Naive B cell (primary cell): ENCODE measurements at regions not wholly inside any gene's neighbourhood (a gene's known extent, or its start where the extent isn't known, plus 50 kb on each side); places are given as distances from the start of the nearest gene placed in this dataset.
"Not testable (repeated sequence)": the region's sequence is repeated elsewhere in the genome, so short reads cannot be mapped to it uniquely, and the experiment has no call there.

Experiments used
- ATAC-seq, 2 donors: fragments of 150-1000 bp; cut with Tn5 transposase; 2 replicates each; pipeline ENCODE4 v1.10.0; 2021; ENCODE audit warnings: low read depth in 2 of 2, mild to moderate bottlenecking in 2 of 2, moderate library complexity in 2 of 2
- DNase-seq: peaks from one replicate; pipeline ENCODE4 v3.0.0; 2022
- H3K27ac Mint-ChIP-seq, 6 donors: one replicate each; pipeline ENCODE4 v1.8.0; 2020 to 2022; ENCODE audit warnings: mild to moderate bottlenecking in 6 of 6, mixed read lengths in 6 of 6, moderate library complexity in 5 of 6, inconsistent platforms in 2 of 6
- H3K27me3 Mint-ChIP-seq, 3 donors: one replicate each; pipeline ENCODE4 v1.8.0; 2021 to 2022; ENCODE audit warnings: mixed read lengths in 3 of 3, mild to moderate bottlenecking in 1 of 3
- H3K36me3 Mint-ChIP-seq, 2 donors: one replicate each; pipeline ENCODE4 v1.8.0; 2020 to 2022; ENCODE audit warnings: mixed read lengths in 2 of 2, inconsistent platforms in 1 of 2, mild to moderate bottlenecking in 1 of 2
- H3K4me1 Mint-ChIP-seq, 3 donors: one replicate each; pipeline ENCODE4 v1.8.0; 2020 to 2022; ENCODE audit warnings: mixed read lengths in 3 of 3, inconsistent platforms in 1 of 3, mild to moderate bottlenecking in 1 of 3, moderate library complexity in 1 of 3
- H3K4me3 Mint-ChIP-seq, 8 donors: one replicate each; pipeline ENCODE4 v1.8.0; 2020 to 2022; ENCODE audit warnings: mild to moderate bottlenecking in 8 of 8, mixed read lengths in 8 of 8, moderate library complexity in 8 of 8, inconsistent platforms in 2 of 8
- H3K9me3 Mint-ChIP-seq, 7 donors: one replicate each; pipeline ENCODE4 v1.8.0; 2020 to 2022; ENCODE audit warnings: mixed read lengths in 7 of 7, mild to moderate bottlenecking in 5 of 7, inconsistent platforms in 2 of 7, moderate library complexity in 1 of 7

DNA sequence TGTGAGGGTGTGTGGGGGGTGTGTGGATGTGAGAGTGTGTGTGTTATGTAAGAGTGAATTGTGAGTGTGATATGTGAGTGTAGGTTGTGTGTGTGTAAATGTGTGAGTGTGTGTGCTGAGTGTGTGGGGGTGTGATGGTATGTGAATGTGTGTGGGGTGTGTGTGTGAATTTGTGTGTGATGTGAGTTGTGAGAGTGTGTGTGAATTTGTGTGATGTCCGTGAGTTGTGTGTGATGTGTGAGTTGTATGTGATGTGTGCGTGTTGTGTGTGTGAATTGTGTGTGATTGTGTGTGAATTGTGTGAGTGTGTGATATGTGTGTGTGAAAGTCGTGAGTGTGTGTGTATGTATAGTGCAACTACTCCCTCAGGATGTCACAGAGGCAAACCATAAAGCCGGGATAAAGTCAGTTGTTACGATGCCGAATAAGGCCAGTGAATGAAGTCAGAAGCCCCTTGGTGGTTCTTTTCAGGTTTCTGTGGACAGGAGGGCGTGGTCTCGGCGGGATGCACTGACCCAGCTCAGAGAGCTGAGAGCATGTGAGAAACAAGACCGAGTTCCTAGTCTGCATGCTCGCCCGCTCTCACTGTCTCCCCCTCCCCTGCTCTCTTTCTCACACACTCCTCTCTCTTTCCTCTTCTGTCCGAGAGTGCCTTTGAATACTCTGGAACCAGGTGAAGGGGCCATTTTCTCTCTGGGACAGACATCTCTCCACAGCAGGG is 71.8 kb upstream of the MAX start:
- Mint-ChIP-seq H3K27ac (peak overlapping the region in 3 of 6 donors; percentile 39 to 65 (median 42)), H3K27me3 (no peaks in the 10 kb centered on the region), H3K36me3 (no peaks in the 10 kb centered on the region), H3K9me3 (no peaks in the 10 kb centered on the region), H3K4me1 (peaks cover 17 to 34% (median 31%) of the 10 kb centered on the region in 3 donors), H3K4me3 (peak overlapping the region in 1 of 8 donors; percentile 47)
- ATAC-seq (no peak), DNase-seq (no peak)

DNA sequence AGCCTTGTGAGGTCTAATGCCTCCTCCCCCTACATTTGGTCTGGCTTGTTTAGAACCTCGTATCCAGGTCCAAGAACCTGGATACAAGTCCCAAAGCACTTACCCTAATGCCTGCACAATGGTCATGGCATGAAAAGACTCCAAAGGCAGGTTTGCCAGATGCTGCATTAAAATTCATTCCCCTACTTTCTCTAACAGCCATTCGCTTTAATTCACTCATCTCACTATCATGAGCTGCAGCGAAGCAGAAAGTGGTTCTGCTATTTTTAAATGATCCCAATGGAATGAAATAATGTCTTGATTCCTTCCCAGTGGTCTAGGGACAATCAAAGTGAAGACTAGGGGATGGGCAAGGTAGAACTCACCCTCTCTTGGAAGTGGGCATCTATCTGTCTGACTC is 72.5 kb upstream of the MAX start:
- ATAC-seq, result no peak
- no peak for DNase-seq
- peak overlapping the region in 1 of 8 donors; percentile 47 for H3K4me3 Mint-ChIP-seq
- H3K27me3 Mint-ChIP-seq, result no peaks in the 10 kb centered on the region
- H3K9me3 Mint-ChIP-seq, result no peaks in the 10 kb centered on the region
- H3K36me3 Mint-ChIP-seq, result no peaks in the 10 kb centered on the region
- H3K4me1 Mint-ChIP-seq, result peaks cover 23 to 40% (median 34%) of the 10 kb centered on the region in 3 donors
- H3K27ac Mint-ChIP-seq, result peak overlapping the region in 4 of 6 donors; percentile 21 to 42 (median 30)

DNA sequence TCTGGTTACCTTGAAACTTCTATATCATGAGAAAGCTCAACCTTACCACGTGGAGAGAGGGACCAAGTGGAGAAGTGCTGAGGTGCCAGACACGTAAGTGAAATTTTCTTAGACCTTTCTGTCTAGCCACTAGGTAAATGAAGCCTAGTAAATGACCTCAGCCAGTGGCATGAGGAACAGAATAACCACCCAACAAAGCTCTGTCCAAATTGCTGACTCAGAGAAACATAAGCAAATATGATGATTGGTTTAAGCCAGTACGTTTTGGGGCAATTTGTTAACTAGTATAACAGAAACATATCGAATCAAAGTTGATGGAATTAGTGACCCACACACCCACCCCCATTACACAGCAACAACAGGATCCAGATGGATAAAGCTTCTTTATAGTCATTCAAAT is 75.2 kb upstream of the MAX start:
- peak overlapping the region in 2 of 6 donors; percentile 21 to 46 for H3K27ac Mint-ChIP-seq
- H3K27me3 Mint-ChIP-seq, result no peaks in the 10 kb centered on the region

DNA sequence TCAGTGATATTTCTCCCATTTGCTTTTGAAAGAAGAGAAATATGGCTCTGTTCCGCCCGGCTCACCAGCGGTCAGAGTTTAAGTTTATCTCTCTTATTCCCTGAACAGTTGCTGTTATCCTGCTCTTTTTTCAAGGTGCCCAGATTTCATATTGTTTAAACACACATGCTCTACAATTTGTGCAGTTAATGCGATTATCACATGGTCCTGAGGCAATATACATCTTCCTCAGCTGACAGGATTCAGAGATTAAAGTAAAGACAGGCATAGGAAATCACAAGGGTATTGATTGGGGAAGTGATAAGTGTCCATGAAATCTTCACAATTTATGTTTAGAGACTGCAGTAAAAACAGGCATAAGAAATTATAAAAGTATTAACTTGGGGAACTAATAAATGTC is 76.9 kb upstream of the MAX start:
- peaks cover 10% of the 10 kb centered on the region in 2 donors for H3K36me3 Mint-ChIP-seq
- not testable (repeated sequence) for ATAC-seq, DNase-seq, H3K27me3 Mint-ChIP-seq, H3K4me3 Mint-ChIP-seq
- H3K9me3 Mint-ChIP-seq, result peaks cover 2 to 18% (median 10%) of the 10 kb centered on the region in 7 donors
- H3K4me1 Mint-ChIP-seq, result peaks cover 16 to 30% (median 23%) of the 10 kb centered on the region in 3 donors
- H3K27ac Mint-ChIP-seq, result peak overlapping the region in 1 of 6 donors; percentile 68

More for the DNA sequence above, 75.2 kb upstream of the MAX start:
- ATAC-seq (no peak), DNase-seq (no peak)
- peaks cover 4 to 8% of the 10 kb centered on the region in 2 donors for H3K36me3 Mint-ChIP-seq
- peaks cover under 1 to 12% (median 6%) of the 10 kb centered on the region in 7 donors for H3K9me3 Mint-ChIP-seq
- no peak overlapping the region for H3K4me3 Mint-ChIP-seq
- peaks cover 22 to 36% (median 26%) of the 10 kb centered on the region in 3 donors for H3K4me1 Mint-ChIP-seq

DNA sequence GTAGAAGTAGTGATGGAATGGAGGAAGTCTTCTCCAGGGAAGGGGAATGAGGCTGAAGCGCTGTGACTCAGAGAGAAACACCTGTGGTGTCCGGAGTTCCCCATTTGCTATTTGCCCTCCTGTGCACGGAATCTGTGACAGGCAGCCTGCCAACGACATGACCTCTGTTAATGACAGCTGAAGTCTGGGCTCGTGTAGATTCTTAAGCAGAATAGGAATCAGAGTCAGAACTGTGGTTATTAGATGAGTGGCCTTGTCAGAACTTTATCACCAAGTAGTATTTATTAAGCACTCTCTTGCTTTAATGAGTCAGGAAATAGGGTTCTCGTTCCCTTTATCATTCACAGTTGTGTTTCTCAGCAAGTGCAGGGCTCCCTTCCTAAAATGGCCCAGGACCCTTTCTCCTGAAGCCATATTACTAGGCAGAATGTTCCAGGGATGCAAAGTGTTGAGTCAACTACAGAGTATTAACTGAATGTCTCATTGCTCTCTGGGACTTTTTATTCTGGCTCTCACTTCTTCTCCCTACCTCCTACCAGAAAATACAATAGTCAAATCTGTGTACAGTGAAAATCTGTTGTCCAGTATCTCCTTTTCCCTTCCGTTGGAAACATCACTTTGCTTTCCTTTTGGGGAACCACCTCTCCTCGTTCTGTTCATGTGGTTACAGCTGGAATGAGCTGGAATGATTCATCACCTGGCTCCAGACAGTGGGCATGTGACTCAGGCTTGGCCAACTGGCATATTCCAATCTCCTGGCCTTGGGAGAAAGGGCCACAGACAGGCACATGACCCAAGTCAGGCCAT is 77.8 kb upstream of the MAX start:
- Mint-ChIP-seq H3K36me3 (peaks cover 10% of the 10 kb centered on the region in 2 donors), H3K27ac (peak overlapping the region in 5 of 6 donors; percentile 2 to 79 (median 57)), H3K27me3 (no peaks in the 10 kb centered on the region), H3K9me3 (peaks cover 2 to 18% (median 10%) of the 10 kb centered on the region in 7 donors), H3K4me3 (peak overlapping the region in 7 of 8 donors; percentile 2 to 60 (median 17)), H3K4me1 (peaks cover 16 to 22% (median 17%) of the 10 kb centered on the region in 3 donors)
- peak; percentile 97 to 98 for ATAC-seq
- peak; percentile 41 for DNase-seq

DNA sequence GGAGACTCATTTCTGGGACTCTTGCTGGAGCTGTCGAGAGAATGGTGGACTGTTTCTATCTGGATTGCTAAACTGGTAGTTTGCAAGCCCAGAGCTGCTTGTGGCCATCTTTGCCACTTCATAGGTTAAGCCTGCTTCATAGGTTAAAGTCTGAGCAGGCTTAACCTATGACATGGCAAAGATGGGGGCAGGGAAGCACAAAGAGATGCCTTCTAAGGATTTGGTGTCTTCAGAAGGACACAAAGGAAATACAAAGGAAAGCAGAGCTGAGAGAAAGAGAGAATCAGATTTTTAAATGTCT is 78.4 kb upstream of the MAX start:
- Mint-ChIP-seq H3K27me3 (peaks cover 0 to under 1% (median 0%) of the 10 kb centered on the region in 3 donors), H3K4me3 (peak overlapping the region in 4 of 8 donors; percentile 2 to 42 (median 21)), H3K4me1 (peaks cover 16 to 24% (median 19%) of the 10 kb centered on the region in 3 donors), H3K27ac (peak overlapping the region in 3 of 6 donors; percentile 2 to 79 (median 15)), H3K36me3 (peaks cover 10% of the 10 kb centered on the region in 2 donors), H3K9me3 (peaks cover 2 to 18% (median 10%) of the 10 kb centered on the region in 7 donors)
- ATAC-seq, result no peak
- no peak for DNase-seq

DNA sequence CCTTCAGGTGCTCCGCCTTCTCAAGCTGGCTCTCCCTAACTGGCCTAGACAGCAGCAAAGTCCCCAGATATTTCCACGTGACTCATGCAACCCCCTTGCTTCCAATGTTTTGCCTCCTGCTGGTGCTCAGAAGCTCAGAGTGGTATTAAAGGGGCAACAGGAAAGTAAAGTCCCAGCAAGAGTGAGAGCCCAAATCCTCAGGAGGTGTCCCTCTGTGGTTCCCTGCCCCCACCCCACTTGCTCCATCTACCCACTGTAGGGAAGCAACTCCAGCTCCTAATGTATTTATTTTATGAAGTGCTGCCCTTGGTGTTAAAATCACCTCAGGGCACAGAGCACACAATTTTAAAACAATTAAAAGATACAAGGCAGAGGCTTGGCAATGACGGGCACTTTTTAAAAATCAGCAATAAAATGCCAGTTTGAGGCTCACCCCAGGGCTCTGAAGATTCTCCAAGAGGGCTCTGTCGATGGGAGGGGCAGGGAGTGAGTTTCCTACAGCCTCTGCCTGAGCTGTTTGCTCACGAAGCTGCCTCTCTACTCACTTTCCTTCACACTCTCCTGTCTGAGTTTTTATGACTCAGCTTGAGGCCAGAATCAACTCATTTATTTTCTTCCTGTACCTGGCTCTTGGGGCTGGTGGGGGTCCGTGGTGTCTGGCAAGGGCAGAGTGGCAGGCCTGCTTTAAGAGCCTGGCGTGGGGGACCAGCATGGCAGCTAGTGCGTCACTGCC is 81.9 kb upstream of the MAX start:
- H3K4me1 Mint-ChIP-seq, result peaks cover 28 to 38% (median 31%) of the 10 kb centered on the region in 3 donors
- H3K36me3 Mint-ChIP-seq, result peaks cover 10% of the 10 kb centered on the region in 2 donors
- peak overlapping the region in 1 of 6 donors; percentile 76 for H3K27ac Mint-ChIP-seq
- H3K9me3 Mint-ChIP-seq, result peaks cover 2 to 18% (median 10%) of the 10 kb centered on the region in 7 donors
- DNase-seq, result no peak
- ATAC-seq, result no peak
- no peak overlapping the region for H3K4me3 Mint-ChIP-seq
- H3K27me3 Mint-ChIP-seq, result peaks cover 0 to 5% (median 0%) of the 10 kb centered on the region in 3 donors

DNA sequence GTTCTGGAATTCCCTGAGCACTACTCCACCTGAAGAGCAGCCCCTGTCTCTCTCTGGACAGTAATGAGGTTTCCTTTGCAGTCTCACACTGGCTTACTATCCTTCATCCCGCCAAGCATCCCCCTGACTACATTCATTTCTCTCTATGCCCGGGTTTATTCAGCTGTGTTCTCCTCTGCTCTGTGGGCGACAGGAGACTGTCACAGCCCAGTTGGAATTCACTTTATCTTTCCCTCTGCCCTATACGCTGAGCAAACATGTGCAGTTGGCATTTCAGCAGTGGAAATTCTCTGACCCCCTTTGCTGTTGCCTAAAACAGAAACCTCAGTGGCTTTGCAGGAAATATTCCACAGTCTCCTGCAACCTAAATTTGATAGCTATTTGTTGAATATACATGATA is 83.5 kb upstream of the MAX start:
- Mint-ChIP-seq H3K4me3 (no peak overlapping the region), H3K27me3 (peaks cover 0 to 5% (median 0%) of the 10 kb centered on the region in 3 donors), H3K27ac (peak overlapping the region in 1 of 6 donors; percentile 81), H3K36me3 (peaks cover 10% of the 10 kb centered on the region in 2 donors), H3K9me3 (peaks cover 2 to 18% (median 10%) of the 10 kb centered on the region in 7 donors), H3K4me1 (peaks cover 13 to 23% (median 16%) of the 10 kb centered on the region in 3 donors)
- DNase-seq (no peak), ATAC-seq (no peak)

DNA sequence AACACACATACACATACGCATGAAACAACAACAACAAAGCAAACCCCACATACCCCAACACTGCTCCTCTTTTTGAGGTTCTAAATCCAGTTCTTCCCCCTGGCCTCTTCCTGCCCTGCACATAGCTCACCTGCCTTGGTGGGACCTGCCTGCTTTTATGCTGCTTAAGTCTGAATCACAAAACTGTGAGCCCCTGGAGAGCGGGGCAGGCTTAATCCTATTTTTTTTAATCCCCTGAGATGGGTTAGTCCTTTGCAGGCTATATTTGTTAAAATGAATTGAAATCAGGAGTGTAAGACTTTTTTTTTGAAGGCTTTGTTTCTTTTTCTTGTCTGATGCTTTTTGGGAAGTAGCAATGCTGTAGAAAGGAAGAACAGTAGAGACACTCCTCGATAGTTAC is 84.6 kb upstream of the MAX start:
- no peak for DNase-seq
- Mint-ChIP-seq H3K4me3 (no peak overlapping the region), H3K9me3 (peaks cover 2 to 11% (median 9%) of the 10 kb centered on the region in 7 donors), H3K4me1 (peaks cover 13 to 23% (median 16%) of the 10 kb centered on the region in 3 donors), H3K36me3 (peaks cover 9 to 10% of the 10 kb centered on the region in 2 donors), H3K27me3 (peaks cover 0 to 5% (median 0%) of the 10 kb centered on the region in 3 donors), H3K27ac (peak overlapping the region in 5 of 6 donors; percentile 10 to 48 (median 17))
- no peak for ATAC-seq

DNA sequence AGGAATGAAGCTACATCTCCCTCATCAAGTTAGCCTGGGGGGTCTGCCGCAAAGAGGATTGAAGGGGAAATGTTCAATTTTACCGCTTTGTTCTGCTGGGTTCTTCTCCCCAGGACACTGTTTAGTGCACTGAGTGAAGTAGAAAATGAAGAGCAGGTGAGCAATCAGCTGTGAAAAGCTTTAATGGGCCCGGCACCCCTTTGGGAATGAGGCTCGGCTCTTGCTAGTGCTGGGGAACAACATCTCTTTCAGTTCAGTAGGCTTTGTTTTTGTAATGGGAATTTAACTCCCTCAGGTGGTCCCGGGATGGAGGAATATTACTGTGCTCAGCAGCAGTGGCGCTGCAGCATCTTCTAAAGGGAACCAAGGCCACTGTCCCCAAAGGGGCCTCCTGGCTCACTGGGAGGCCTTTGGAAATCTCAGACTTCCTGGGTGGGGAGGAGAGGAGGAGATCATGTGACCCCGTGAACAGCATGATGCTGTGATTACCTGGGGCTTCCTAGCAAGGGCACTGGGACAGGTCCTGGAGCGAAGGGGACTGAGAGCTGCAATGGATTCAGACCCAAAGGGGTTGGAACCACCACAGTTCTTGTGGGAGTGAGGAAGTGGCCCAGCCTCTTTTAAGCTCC is 85.2 kb upstream of the MAX start:
- DNase-seq (no peak), ATAC-seq (no peak)
- peak overlapping the region in 4 of 6 donors; percentile 16 to 48 (median 18) for H3K27ac Mint-ChIP-seq
- peaks cover 13 to 24% (median 16%) of the 10 kb centered on the region in 3 donors for H3K4me1 Mint-ChIP-seq
- peak overlapping the region in 3 of 8 donors; percentile 3 to 47 (median 14) for H3K4me3 Mint-ChIP-seq
- peaks cover 3 to 6% of the 10 kb centered on the region in 2 donors for H3K36me3 Mint-ChIP-seq
- peaks cover 1 to 6% (median 5%) of the 10 kb centered on the region in 7 donors for H3K9me3 Mint-ChIP-seq
- H3K27me3 Mint-ChIP-seq, result peaks cover 0 to 5% (median 0%) of the 10 kb centered on the region in 3 donors

DNA sequence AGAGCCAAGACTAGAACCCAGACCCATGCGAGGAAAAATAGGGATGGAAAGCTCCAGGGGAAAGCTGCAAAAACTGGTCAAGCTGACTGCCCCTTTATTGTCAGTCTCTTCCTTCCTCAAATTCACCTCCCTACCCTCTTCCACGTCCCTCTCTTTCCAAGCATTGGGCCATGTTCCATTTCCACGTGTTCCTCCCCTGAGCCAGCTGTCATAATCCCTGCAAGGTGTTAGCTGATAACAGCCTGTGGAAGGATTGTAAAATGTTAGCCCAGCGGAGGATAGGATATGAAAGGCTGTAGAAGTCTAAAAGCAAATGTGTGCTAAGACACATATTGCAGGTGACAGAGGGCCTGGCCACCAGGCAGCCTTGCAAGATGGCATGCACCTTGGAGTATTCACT is 88.0 kb upstream of the MAX start:
- no peak for DNase-seq
- no peaks in the 10 kb centered on the region for H3K9me3 Mint-ChIP-seq

DNA sequence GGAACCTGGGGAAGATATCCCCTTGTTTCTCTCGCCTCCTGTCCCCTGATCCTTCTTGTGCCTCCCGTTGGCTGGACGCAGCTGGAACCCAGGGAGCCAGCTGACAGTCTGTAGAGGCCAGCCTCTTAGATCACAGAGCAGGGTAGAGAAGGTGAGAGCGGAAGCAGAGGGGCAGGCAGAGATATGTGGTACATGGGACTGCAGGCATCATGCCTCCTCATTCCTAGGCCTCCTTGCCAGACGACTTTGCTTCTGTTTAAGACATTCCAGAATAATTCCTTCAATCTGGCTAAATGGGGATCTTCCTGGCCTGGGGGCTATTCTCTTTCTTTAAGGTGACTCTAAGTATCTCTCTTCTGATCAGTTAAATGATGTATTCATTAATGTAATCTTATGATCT is 89.4 kb upstream of the MAX start:
- H3K4me3 Mint-ChIP-seq, result no peak overlapping the region
- H3K27me3 Mint-ChIP-seq, result no peaks in the 10 kb centered on the region
- peak overlapping the region in 1 of 6 donors; percentile 37 for H3K27ac Mint-ChIP-seq
- H3K9me3 Mint-ChIP-seq, result no peaks in the 10 kb centered on the region
- ATAC-seq, result no peak
- no peaks in the 10 kb centered on the region for H3K36me3 Mint-ChIP-seq
- DNase-seq, result no peak
- peaks cover 19 to 36% (median 36%) of the 10 kb centered on the region in 3 donors for H3K4me1 Mint-ChIP-seq

More for the DNA sequence above, 88.0 kb upstream of the MAX start:
- Mint-ChIP-seq H3K27ac (no peak overlapping the region), H3K4me3 (no peak overlapping the region), H3K4me1 (peaks cover 17 to 39% (median 30%) of the 10 kb centered on the region in 3 donors), H3K36me3 (no peaks in the 10 kb centered on the region), H3K27me3 (peaks cover 0 to 5% (median 0%) of the 10 kb centered on the region in 3 donors)
- no peak for ATAC-seq
